ENCODE measurements at regions not wholly inside any gene's neighbourhood (a gene's known extent, or its start where the extent isn't known, plus 50 kb on each side); places are given as distances from the start of the nearest gene placed in this dataset.

- DNase-seq (ENCODE audit: low spot score) = no peak
- H3K9me3 Mint-ChIP-seq (ENCODE audit: low read depth) = no peaks in the 10 kb centered on the region
- peaks cover 2% of the 10 kb centered on the region for H3K36me3 Mint-ChIP-seq (ENCODE audit: low read depth)
- no peak for TF ChIP-seq CTCF (IDR thresholded peaks at IDR 0.05)
- no peak overlapping the region for H3K27ac Mint-ChIP-seq (ENCODE audit: unreplicated experiment)
- H3K27me3 Mint-ChIP-seq (ENCODE audit: low read depth) = no peaks in the 10 kb centered on the region
- H3K4me1 Mint-ChIP-seq (ENCODE audit: low read depth) = peaks cover 16% of the 10 kb centered on the region
- no peak overlapping the region for H3K4me3 Mint-ChIP-seq (ENCODE audit: unreplicated experiment)
These were observed 53.0 kb upstream of the LMO2 start for GRCh38 chr11:33944693-33945424.

- no peaks in the 10 kb centered on the region for H3K9me3 Mint-ChIP-seq (ENCODE audit: low read depth)
- H3K27me3 Mint-ChIP-seq (ENCODE audit: low read depth) = no peaks in the 10 kb centered on the region
- no peak for DNase-seq (ENCODE audit: low spot score)
- peaks cover 16% of the 10 kb centered on the region for H3K4me1 Mint-ChIP-seq (ENCODE audit: low read depth)
- no peak overlapping the region for H3K27ac Mint-ChIP-seq (ENCODE audit: unreplicated experiment)
- no peak overlapping the region for H3K4me3 Mint-ChIP-seq (ENCODE audit: unreplicated experiment)
- peaks cover 2% of the 10 kb centered on the region for H3K36me3 Mint-ChIP-seq (ENCODE audit: low read depth)
- TF ChIP-seq CTCF (IDR thresholded peaks at IDR 0.05) = no peak
These were observed 52.4 kb upstream of the LMO2 start for GRCh38 chr11:33944345-33944692.

- H3K27me3 Mint-ChIP-seq (ENCODE audit: low read depth) = no peaks in the 10 kb centered on the region
- no peaks in the 10 kb centered on the region for H3K9me3 Mint-ChIP-seq (ENCODE audit: low read depth)
- H3K36me3 Mint-ChIP-seq (ENCODE audit: low read depth) = no peaks in the 10 kb centered on the region
- peaks cover 16% of the 10 kb centered on the region for H3K4me1 Mint-ChIP-seq (ENCODE audit: low read depth)
- no peak overlapping the region for H3K27ac Mint-ChIP-seq (ENCODE audit: unreplicated experiment)
- DNase-seq (ENCODE audit: low spot score) = no peak
- H3K4me3 Mint-ChIP-seq (ENCODE audit: unreplicated experiment) = no peak overlapping the region
- peak; percentile 22 for TF ChIP-seq CTCF (IDR thresholded peaks at IDR 0.05)
These were observed 51.1 kb upstream of the LMO2 start for GRCh38 chr11:33942954-33943353.

GRCh38 chr11:33941637-33942160 lies 49.8 kb upstream of the LMO2 start:
- no peaks in the 10 kb centered on the region for H3K36me3 Mint-ChIP-seq (ENCODE audit: low read depth)
- peak overlapping the region; percentile 58 for H3K27ac Mint-ChIP-seq (ENCODE audit: unreplicated experiment)
- peaks cover 26% of the 10 kb centered on the region for H3K4me1 Mint-ChIP-seq (ENCODE audit: low read depth)
- no peak for TF ChIP-seq CTCF (IDR thresholded peaks at IDR 0.05)
- DNase-seq (ENCODE audit: low spot score) = no peak
- no peaks in the 10 kb centered on the region for H3K9me3 Mint-ChIP-seq (ENCODE audit: low read depth)
- no peak overlapping the region for H3K4me3 Mint-ChIP-seq (ENCODE audit: unreplicated experiment)
- H3K27me3 Mint-ChIP-seq (ENCODE audit: low read depth) = no peaks in the 10 kb centered on the region

Measured in chondrocyte (in vitro differentiated cells).